DMS114 treated with DMSO at 0.1 percent for 48 hours (cell line): ENCODE measurements at regions not wholly inside any gene's neighbourhood (a gene's known extent, or its start where the extent isn't known, plus 50 kb on each side); places are given as distances from the start of the nearest gene placed in this dataset.
"Not testable (repeated sequence)": the region's sequence is repeated elsewhere in the genome, so short reads cannot be mapped to it uniquely, and the experiment has no call there.

ENCODE experiments used
- DNase-seq: peaks from one replicate; lab custom pipeline; 2025; ENCODE audit not compliant: unreplicated experiment; lab: John Stamatoyannopoulos, UW

DNA sequence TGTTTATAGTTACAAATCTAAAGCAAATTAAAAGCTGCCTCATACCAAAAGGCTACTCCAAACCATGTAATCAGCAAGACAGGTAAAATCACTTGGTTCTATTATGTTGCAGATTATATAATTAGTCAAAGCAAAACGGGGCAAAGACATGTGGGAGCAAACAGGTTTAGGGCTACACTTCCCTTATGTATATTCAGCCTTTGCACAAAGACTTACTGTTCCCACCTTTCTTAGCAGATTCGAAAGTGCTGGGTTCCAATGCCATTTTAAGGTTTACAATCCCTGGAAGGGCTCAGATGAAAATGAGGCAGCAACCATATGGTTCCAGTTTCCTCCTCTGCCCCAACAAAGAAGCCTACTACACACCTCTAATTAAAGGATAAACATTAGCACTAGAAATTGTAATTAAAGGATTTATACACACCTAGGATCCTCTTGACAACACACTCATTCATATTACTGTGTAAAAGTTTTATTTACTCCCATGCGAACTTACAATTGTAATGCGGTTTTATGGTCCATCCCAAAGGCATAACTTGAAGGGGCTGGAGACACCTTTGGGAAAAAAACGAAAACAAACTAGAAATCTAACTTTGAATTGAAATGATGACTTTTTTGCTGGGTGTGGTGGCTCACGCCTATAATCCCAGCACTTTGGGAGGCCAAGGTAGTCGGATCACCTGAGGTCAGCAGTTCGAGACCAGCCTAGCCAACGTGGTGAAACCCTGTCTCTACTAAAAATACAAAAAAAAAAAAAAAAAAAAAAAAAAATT, 117.3 kb upstream of the PKN2 start:
- DNase-seq = no peak

DNA sequence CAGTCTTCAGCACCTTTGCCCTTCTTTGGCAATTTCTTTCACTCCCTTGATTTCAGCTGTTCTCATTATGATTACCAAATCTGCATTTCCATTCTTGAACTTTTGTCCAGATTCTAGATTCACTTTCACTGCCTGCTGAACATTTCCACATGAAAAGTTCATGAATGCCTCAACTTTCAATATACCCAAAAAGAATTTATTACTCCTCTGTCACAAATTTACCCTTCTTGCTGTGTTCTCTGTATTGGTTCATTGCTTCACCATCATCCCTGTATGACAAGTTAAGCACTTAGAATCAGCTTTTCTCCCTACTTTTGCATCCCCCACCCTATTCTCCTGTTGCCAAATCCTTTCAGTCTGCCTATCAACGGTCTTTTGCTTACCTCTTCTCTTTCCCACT, 112.6 kb upstream of the PKN2 start:
- no peak for DNase-seq

DNA sequence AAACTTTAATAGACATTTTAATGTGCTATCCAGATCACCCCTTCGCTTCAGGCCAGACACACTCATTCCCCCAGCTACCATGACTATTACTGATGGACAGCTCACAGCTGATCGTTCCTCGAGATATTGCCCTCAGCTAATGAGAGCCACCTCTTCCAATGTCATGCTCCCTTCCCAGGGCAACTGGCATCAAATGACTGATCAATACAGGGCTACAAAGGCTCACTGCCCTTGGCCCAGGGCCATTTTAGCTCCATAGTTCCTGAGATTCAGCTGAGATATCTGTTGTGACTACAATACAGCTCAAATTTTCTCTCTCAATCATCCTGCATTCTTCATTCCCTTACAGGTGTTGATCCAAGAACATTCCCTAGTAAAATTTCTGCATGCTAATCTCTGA, 104.5 kb upstream of the PKN2 start:
- DNase-seq = no peak

DNA sequence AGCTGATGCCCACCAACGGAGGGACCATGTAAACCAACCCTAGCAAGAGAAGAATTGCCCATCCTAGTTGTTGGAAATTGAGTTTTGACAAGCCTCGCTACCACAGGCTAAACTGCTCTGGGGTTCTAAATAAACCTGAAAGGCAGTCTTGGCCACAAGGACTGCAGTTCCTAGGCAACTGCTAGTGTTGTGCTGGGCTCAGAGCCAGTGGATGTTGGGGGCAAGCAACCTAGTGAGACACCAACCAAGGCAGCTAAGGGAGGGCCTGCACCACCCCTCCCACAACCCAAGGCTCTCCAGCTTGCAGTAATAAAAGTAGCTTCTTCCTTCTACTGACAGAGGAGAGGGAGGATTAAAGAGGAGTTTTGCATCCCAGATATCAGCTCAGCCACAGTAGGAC, 102.4 kb upstream of the PKN2 start:
- DNase-seq = no peak

DNA sequence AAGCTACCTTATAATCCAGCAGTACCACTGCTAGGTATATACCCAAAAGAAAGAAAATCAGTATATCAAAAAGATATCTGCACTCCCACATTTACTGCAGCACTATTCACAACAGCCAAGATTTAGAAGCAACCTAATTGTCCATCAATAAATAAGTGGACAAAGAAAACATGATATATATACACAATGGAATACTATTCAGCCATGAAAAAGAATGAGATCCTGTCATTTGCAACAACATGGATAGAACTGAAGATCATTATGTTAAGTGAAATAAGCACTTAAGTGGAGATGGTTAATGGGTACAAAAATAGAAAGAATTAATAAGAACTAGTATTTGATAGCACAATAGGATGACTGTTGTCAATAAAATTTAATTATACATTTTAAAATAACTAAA, 90.7 kb upstream of the PKN2 start:
- no peak for DNase-seq

DNA sequence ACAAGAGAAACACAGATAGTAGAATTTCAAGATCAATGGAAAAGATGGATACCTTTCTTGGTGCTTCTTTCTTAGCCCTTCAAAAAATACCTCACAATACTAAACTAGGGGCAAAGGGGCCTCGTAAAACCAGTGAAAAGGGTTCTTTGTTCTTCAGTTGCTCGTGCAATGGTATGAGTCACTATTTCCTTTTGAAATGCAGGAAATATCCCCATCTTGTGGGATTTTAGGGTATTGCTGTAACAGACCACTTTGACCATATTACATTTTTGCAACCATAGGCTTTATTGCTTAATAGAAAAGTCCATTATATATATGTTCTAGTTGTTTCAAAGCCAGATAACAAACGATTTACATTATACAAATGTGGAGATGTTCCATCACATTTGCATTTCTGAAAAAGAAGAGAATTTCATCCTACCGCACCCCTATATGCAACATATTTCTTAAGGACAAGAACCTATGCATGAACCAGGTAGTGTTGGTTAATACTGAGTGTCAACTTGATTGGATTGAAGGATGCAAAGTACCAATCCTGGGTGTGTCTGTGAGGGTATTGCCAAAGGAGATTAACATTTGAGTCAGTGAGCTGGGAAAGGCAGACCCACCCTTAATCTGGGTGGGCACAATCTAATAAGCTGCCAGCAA, 88.6 kb upstream of the PKN2 start:
- no peak for DNase-seq

DNA sequence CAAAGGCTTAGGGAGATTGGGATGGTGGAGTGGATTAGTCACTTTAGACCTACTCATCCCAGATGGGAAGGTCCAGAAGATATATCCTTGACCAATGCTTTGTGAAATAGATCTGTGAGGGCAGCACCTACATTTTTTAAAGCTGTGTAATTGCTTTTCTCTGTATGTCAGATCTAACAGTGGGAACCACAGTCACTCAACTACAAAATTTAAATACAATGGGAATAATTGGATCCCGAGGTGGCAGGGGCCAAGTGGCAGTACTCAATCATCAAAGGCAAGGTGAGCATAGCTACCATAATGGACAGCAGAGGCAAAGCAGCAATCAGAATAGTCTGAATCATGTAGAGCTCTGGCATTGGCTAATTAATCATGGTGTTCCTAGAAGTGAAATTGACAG, 86.1 kb upstream of the PKN2 start:
- not testable (repeated sequence) for DNase-seq

DNA sequence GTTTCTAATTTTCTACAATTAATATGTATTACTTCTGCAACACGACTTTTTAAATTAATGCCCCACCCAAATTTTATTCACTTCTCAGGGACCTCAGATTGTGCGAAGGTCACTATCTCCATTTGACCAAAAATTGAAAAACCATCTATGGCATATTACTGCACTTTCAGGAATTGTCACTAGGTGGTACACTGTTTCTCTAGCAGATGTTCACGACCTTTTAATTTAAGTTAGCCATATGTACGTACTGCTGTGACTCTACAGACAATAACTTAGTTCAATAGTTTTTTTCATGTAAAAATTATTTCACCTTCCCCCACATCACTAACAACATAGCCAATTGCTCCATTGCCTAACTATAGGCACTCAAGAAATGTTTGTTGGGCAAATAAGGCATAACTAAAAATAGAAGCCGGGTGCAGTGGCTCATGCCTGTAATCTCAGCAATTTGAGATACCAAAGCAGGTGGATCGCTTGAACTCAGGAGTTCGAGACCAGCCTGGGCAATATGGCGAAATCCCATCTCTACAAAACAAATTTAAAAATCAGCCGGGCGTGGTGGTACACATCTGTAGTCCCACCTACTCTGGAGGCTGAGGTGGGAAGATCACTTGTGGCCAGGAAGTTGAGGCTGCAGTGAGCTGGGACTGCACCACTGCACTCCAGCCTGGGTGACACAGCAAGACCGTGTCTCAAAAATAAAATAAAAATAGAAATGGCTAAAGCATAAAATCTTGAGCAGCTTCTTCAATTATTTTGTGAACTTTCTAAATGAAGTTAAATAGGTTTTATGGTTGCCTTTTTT, 75.7 kb upstream of the PKN2 start:
- peak; percentile 39 for DNase-seq

DNA sequence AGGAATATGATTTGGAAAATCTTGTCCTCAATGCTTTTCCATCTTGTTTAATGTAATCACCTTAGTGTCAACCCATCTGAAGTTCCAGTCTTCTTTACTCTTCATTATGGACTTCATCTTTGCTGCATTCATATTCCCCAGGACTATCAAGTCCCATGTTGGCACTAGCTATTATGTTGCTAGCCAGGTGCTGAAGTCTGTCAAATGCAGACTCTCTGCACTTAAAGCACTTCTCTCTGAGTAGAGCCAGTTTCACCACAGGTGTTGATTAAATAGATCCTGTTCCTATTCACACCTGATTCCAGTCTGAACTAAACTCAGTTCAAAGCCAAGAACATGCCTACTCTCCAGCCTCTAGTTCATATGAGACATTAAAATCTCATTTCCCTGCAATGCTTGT, 75.0 kb upstream of the PKN2 start:
- no peak for DNase-seq

DNA sequence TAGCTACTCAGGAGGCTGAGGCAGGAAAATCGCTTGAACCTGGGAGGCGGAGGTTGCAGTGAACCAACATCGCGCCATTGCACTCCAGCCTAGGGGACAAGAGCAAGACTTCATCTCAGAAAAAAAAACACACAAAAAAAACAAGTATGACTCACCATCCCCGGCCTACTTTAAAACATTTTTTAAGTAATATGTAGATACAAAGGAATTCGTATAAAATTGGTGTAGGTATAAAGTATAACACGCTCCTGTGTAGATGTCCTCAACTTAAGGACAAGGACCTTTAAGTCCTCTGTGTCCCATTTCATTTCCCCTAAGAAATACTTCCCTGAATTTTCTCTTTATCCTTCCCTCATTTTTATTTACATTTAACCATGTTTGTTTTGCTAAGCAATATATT, 73.4 kb upstream of the PKN2 start:
- no peak for DNase-seq

DNA sequence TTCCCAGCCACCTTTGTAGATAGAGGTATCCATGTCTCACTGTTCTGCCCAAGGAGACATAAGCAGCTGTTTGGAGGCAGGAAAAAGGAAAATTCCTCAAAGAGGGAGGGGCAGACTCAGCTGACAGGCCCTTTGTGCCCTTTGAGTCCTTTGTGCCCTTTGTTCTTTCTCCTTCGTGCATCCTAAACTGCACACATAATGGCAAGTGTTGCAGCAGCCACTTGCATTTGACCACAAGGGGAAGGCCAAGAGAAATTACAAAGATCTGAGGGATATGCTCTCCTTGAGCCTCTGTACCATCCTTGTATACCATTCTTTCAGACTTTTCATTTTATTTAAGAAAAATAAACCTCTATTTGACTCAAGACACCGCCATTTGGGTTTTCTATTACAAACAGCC, 71.8 kb upstream of the PKN2 start:
- DNase-seq = no peak

DNA sequence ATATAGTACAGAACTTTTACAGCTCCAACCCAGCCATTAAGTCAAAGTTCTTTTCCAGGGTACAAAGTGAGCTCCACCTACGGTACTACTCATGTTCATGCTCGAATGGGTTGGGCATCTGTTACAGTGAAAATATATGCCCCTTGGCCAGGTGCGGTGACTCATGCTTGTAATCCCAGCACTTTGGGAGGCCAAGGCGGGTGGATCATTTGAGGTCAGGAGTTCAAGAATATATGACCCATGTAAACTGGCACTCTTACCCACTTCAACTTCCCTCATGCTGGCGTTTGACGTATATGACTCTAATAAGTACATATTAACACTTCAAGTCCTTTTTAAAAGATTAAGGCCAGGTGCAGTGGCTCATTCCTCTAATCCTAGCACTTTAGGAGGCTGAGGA, 71.3 kb upstream of the PKN2 start:
- DNase-seq = no peak

DNA sequence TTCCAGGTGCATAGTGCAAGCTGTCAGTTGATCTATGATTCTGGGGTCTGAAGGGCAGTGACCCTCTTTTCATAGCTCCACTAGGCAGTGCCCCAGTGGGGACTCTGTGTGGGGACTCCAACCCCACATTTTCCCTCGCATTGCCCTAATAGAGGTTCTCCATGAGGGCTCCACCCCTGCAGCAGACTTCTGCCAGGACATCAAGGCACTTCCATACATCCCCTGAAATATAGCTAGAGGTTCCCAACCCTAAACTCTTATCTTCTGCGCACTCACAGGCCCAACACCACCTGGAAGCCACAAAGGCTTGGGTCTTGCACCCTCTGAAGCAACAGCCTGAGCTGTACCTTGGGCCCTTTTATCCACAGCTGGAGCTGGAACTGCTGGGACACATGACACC, 65.7 kb upstream of the PKN2 start:
- no peak for DNase-seq

DNA sequence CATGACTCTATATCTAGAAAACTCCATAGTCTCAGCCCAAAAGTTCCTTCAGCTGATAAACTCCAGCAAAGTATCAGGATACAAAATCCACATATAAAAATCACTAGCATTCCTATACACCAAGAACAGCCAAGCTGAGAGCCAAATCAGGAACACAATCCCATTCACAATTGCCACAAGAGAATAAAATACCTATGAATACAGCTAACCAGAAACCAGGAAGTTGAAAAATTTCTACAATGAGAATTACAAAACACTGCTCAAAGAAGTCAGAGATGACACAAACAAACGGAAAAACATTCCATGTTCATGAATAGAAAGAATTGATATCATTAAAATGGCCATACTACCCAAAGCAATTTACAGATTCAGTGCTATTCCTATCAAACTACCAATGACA, 61.0 kb upstream of the PKN2 start:
- not testable (repeated sequence) for DNase-seq
